GM19324 (cell line): ENCODE measurements at regions not wholly inside any gene's neighbourhood (a gene's known extent, or its start where the extent isn't known, plus 50 kb on each side); places are given as distances from the start of the nearest gene placed in this dataset.
"Not testable (repeated sequence)": the region's sequence is repeated elsewhere in the genome, so short reads cannot be mapped to it uniquely, and the experiment has no call there.

Source experiments
- ATAC-seq: cut with Tn5 transposase; IDR thresholded peaks from one replicate; pipeline ENCODE4 v1.9.1; 2021; ENCODE audit warnings: mild to moderate bottlenecking, moderate library complexity; ENCODE audit not compliant: unreplicated experiment, low FRiP score

- no peak for ATAC-seq
Observed at GRCh38 chr1:70490153-70490552, 79.1 kb downstream of the CTH start.

- ATAC-seq: no peak
Observed at GRCh38 chr1:70495370-70495769, 84.3 kb downstream of the CTH start.

- ATAC-seq: no peak
Observed at GRCh38 chr1:70496181-70496580, 85.1 kb downstream of the CTH start.

- no peak for ATAC-seq
Observed at GRCh38 chr1:70497152-70497551, 86.1 kb downstream of the CTH start.

DNA sequence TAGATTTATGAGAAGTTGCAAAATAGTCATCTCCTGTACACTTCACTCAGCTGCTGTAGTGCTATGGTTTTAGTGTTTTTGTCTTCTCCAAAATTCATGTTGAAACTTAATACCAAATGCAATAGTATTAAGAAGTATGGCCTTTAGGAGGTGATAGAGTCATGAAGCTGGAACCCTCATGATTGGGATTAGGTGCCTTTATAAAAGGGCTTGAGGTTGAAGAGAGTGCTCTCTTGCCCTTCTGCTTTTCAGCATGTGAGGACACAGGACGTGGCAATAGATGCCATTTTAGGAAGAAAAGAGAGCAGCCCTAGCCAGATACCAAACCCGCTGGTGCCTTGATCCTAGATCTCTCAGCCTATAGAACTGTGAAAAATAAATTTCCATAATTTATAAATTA, 87.6 kb downstream of the CTH start:
- ATAC-seq: no peak

- no peak for ATAC-seq
Observed at GRCh38 chr1:70499695-70500094, 88.6 kb downstream of the CTH start.

DNA sequence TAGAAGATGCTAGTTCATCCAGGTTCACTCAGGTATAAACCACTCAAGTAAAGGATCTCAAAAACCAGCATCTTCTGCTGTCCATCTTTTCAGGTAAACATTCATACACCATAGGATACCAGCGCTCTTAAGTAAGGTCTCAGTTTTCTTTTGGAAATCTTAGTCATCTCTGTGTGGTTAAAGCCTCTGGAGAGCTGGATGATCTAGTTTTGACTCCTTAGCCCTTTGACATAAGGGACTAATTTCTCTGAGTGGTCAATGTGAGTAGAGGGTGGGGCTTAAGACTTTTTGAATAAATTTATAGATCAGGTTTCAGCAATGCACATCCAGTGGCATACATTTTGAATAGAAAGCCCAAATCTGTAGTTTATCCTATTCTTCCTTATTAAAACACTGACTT, 92.3 kb downstream of the CTH start:
- no peak for ATAC-seq

- peak; percentile 68 for ATAC-seq
Observed at GRCh38 chr1:70504176-70504820, 93.2 kb downstream of the CTH start.

GRCh38 chr1:70504821-70505193, 93.7 kb downstream of the CTH start:
- ATAC-seq: no peak

DNA sequence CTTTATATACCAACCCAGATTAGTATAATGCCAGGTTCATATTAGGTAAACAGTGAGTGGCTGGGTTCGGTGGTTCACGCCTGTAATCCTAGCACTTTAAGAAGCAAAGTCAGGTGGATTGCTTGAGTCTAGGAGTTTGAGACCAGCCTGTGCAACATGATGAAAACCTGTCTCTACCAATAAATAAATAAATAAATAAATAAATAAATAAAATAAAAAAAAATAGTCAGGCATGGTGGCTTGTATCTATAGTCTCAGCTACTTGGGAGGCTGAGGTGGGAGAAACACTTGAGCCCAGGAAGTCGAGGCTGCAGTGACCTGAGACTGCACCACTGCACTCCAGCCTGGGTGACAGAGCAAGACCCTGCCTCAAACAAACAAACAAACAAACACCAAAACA, 96.9 kb downstream of the CTH start:
- not testable (repeated sequence) for ATAC-seq

DNA sequence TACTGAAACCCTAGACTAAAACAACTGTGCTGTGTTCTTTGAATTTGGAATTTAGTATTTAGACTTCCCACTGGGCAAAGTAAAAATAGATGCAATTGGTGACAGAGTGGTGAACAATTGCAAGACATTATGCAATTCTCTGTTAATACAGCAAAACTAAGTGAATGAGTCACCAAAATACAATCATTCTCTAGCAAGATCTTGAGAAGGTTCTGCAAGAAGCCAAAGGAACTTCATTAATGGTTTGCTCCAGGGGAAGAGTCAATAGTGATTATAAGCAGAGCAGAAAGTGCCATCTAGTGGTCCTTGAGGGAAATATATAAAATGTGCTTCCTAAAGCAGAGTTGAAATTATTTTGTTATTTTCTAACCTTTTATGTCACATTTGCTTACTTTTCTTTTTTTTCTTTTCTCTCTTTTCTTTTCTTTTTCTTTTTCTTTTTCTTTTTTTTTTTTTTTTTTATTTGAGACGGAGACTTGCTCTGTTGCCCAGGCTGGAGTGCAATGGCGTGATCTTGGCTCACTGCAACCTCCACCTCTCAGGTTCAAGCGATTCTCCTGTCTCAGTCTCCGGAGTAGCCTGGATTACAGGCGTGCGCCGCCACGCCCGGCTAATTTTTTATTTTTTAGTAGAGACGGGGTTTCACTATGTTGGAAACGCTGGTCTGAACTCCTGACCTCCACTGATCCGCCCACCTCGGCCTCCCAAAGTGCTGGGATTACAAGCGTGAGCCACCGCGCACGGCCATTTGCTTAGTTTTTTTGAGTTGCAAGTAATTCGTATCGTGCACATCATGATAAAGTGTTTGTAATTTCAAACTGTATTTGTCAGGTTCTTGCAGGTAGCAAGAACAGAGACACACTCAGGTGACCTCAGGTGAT, 99.2 kb downstream of the CTH start:
- peak; percentile 74 for ATAC-seq

- ATAC-seq: peak; percentile 66
Observed at GRCh38 chr1:70517444-70517843, 106.4 kb downstream of the CTH start.

GRCh38 chr1:70518106-70518505, 107.0 kb downstream of the CTH start:
- no peak for ATAC-seq

DNA sequence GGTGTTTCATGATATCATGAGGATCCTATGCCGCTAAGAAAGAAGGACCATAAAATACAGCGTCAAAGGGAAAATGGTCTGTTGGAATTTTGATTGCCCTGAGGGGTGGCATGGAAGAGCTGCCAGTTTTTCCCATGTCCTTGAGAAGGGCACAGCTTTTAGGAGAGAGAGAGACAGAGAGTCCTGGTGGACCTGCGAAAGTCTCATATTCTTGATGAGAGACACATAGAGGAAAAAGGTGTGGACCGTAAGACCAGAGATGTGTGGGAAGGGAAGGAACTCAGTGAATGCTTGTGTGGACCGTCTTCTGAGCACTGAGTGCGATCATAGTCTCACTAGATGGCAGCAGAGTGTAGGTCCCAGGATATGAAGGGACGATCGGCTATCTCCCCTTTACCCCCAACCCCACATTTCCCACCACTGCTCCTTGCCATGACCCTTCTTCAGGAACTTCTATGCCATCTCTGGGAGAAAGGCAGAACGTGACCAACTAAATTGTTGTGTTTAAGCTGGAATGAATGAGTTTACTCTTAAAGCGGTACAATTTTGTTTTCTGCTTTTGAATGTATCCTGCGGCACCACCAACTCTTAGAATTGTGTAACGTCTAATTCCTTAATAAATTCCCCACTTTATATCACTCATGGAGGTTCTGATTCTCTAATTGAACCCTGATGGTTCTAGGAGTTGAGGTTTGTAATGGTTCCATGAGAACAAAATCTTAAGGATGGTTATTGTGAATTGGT, 117.7 kb downstream of the CTH start:
- ATAC-seq: peak; percentile 71

- no peak for ATAC-seq
Observed at GRCh38 chr1:70536708-70537366, 125.8 kb downstream of the CTH start.

GRCh38 chr1:70537788-70538187, 126.7 kb downstream of the CTH start:
- ATAC-seq: no peak

DNA sequence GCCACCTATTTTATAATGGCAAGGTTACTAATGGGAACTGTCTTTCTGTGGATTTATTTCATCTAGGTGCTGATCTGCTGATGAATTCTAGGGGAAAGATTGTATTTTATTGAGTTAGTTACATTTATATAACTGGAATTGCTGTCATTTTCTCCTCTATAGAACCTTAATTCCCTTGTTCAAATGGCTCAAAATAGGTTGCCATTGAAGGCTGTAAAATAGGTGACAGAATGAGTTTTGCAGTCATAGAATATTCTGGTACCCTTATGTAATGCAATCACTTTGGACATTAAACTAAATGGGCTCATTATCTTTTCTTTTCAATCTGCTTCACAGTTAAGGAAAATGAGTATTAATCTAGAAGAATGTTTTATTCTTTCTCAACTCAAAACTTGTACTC, 131.0 kb downstream of the CTH start:
- no peak for ATAC-seq

DNA sequence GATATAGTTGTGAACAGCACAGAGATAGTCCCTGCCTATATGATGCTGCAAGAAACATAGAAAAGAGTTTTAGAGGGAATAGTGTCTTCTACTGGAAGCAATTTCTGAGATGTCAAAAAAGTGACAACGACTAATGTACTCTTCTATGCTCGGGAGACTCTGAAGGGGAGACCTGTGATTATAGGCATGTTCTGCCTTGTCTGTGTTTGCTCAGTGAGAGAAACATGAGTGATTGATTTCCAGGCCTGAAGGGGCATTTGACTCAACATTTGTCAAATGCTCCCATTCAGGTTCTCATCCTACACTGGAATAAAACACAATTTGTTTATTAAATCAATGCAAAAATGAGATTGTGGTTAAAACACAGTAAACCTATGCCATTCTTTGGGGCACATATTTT, 131.8 kb downstream of the CTH start:
- ATAC-seq: no peak

GRCh38 chr1:70546726-70547125, 135.7 kb downstream of the CTH start:
- no peak for ATAC-seq

GRCh38 chr1:70552662-70553566, 141.8 kb downstream of the CTH start:
- no peak for ATAC-seq
